Thyroid gland (tissue), 4 donors: ENCODE measurements at regions not wholly inside any gene's neighbourhood (a gene's known extent, or its start where the extent isn't known, plus 50 kb on each side); places are given as distances from the start of the nearest gene placed in this dataset.
A peak's percentile ranks its signal among the peaks of the same experiment; 100 is the strongest.
"Not testable (repeated sequence)": the region's sequence is repeated elsewhere in the genome, so short reads cannot be mapped to it uniquely, and the experiment has no call there.

Experiments
- DNase-seq, 2 donors: peaks; one replicate each; pipeline ENCODE4 v3.0.0-alpha.2; 2019
- H3K27ac ChIP-seq, 3 donors: fragments of 200-600 bp; sonication (generic); 1 replicate in 2 of 3; 2 replicates in 1 of 3; pipeline ENCODE4 v1.5.1; 2016 to 2019; ENCODE audit warnings: mild to moderate bottlenecking in 1 of 3, moderate library complexity in 1 of 3
- H3K27me3 ChIP-seq: fragments of 200-600 bp; sonication (generic); one replicate; pipeline ENCODE4 v1.5.1; 2019
- H3K36me3 ChIP-seq, 2 donors: fragments of 200-600 bp; sonication (generic); one replicate each; pipeline ENCODE4 v1.5.1; 2016 to 2019
- H3K4me1 ChIP-seq, 2 donors: fragments of 200-600 bp; sonication (generic); one replicate each; pipeline ENCODE4 v1.5.1; 2017 to 2019
- H3K4me3 ChIP-seq, 3 donors: fragments of 200-600 bp; sonication (generic); replicated peaks in 1 of 3; 1 replicate in 2 of 3; 2 replicates in 1 of 3; pipeline ENCODE4 v1.5.1; 2016; ENCODE audit warnings: mild to moderate bottlenecking in 1 of 3
- H3K9me3 ChIP-seq: fragments of 200-600 bp; sonication (generic); one replicate; pipeline ENCODE4 v1.5.1; 2017
- POLR2A ChIP-seq, 2 donors: fragments of 450-650 bp; IDR thresholded peaks; one replicate each; pipeline ENCODE4 v1.6.1; 2017; ENCODE audit warnings: antibody characterized with exemption in 2 of 2, mild to moderate bottlenecking in 2 of 2, moderate library complexity in 1 of 2
- WGBS, 2 donors: methylation state at CpG; one replicate each; pipeline ENCODE4 v1.1.5; 2017; 5-methylcytosine and 5-hydroxymethylcytosine counted together
- intact Hi-C: fragments of 100-400 bp; cut with DNase I; formaldehyde crosslinking; loops from one replicate; pipeline ENCODE4 v1.15.1; 2023
- TF ChIP-seq, protein P1 (sequence below), 6 experiments: fragments of 200-600 bp in 3 of 6; fragments of 450-650 bp in 3 of 6; sonication (generic) in 3 of 6; IDR thresholded peaks; one replicate each; pipeline ENCODE4 v1.5.1; 2016 to 2019; ENCODE audit warnings: antibody characterized with exemption in 6 of 6, mild to moderate bottlenecking in 2 of 6, inconsistent platforms in 1 of 6, moderate library complexity in 1 of 6

GRCh38 chr1:5728663-5729355, 263.4 kb downstream of the NPHP4 start:
- intact Hi-C loops = no loop called here
- no peak for TF ChIP-seq POLR2A (IDR thresholded peaks at IDR 0.05)
- TF ChIP-seq, protein P1, sequence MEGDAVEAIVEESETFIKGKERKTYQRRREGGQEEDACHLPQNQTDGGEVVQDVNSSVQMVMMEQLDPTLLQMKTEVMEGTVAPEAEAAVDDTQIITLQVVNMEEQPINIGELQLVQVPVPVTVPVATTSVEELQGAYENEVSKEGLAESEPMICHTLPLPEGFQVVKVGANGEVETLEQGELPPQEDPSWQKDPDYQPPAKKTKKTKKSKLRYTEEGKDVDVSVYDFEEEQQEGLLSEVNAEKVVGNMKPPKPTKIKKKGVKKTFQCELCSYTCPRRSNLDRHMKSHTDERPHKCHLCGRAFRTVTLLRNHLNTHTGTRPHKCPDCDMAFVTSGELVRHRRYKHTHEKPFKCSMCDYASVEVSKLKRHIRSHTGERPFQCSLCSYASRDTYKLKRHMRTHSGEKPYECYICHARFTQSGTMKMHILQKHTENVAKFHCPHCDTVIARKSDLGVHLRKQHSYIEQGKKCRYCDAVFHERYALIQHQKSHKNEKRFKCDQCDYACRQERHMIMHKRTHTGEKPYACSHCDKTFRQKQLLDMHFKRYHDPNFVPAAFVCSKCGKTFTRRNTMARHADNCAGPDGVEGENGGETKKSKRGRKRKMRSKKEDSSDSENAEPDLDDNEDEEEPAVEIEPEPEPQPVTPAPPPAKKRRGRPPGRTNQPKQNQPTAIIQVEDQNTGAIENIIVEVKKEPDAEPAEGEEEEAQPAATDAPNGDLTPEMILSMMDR (IDR thresholded peaks at IDR 0.05) = no peak
- no peak overlapping the region for H3K4me3 ChIP-seq
- H3K27me3 ChIP-seq = no peaks in the 10 kb centered on the region
- WGBS, 2 donors = 76 to 83% methylated on average over 5 of the region's 5 CpGs
- no peaks in the 10 kb centered on the region for H3K36me3 ChIP-seq
- no peaks in the 10 kb centered on the region for H3K4me1 ChIP-seq
- DNase-seq = no peak
- no peak overlapping the region for H3K27ac ChIP-seq
- H3K9me3 ChIP-seq = no peaks in the 10 kb centered on the region

DNA sequence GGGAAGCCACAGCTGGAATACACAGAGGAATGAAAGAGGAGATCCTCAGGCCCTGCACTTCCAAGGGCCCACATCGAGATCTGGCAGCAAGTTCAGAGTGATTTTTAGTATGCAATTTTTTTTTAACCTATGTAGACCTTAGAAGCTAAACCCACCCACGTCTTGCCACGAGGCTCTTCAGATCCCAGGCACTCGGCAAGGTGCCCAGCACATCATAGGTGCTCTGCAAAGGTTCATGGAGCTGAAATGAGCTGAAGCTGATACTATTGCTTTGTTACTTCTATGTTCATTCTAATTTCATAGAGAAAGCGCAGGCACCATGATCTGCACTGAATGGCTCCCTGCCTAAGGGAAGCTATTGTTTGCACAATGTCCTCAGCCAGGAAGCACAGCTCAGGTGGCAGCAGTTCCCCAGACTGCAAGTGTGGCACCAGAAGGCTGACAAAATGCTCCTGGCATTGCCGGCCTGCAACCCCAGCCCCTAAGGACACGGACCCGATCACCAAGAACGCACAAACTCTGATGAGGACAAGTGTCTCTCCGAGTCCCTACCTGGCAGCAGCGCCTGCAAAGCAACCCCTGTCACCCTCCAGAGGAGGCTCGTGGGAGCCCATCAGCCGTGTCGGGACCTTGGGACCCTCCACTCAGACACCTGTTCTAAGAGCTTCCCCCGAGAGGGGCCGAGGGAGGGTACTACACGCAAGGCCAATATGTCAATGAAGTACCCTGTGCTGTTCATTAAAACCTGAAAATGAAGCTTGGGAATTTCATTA, 264.2 kb downstream of the NPHP4 start:
- Histone ChIP-seq H3K27ac (no peak overlapping the region), H3K4me1 (no peaks in the 10 kb centered on the region), H3K4me3 (no peak overlapping the region), H3K9me3 (no peaks in the 10 kb centered on the region), H3K27me3 (no peaks in the 10 kb centered on the region), H3K36me3 (no peaks in the 10 kb centered on the region)
- intact Hi-C loops = no loop called here
- 39 to 44% methylated on average over 12 to 16 of the region's 17 CpGs for WGBS, 2 donors
- peak in 1 of 2 donors; percentile 11 for DNase-seq
- no peak for TF ChIP-seq POLR2A (IDR thresholded peaks at IDR 0.05)
- TF ChIP-seq, protein P1 (IDR thresholded peaks at IDR 0.05) = no peak

GRCh38 chr1:5727191-5727590, 265.0 kb downstream of the NPHP4 start:
- no peaks in the 10 kb centered on the region for H3K9me3 ChIP-seq
- H3K4me1 ChIP-seq = no peaks in the 10 kb centered on the region
- H3K27ac ChIP-seq = no peak overlapping the region
- no peaks in the 10 kb centered on the region for H3K36me3 ChIP-seq
- intact Hi-C loops = no loop called here
- no peaks in the 10 kb centered on the region for H3K27me3 ChIP-seq
- H3K4me3 ChIP-seq = no peak overlapping the region
- no peak for TF ChIP-seq POLR2A (IDR thresholded peaks at IDR 0.05)
- TF ChIP-seq, protein P1 (IDR thresholded peaks at IDR 0.05) = no peak
- DNase-seq = no peak

DNA sequence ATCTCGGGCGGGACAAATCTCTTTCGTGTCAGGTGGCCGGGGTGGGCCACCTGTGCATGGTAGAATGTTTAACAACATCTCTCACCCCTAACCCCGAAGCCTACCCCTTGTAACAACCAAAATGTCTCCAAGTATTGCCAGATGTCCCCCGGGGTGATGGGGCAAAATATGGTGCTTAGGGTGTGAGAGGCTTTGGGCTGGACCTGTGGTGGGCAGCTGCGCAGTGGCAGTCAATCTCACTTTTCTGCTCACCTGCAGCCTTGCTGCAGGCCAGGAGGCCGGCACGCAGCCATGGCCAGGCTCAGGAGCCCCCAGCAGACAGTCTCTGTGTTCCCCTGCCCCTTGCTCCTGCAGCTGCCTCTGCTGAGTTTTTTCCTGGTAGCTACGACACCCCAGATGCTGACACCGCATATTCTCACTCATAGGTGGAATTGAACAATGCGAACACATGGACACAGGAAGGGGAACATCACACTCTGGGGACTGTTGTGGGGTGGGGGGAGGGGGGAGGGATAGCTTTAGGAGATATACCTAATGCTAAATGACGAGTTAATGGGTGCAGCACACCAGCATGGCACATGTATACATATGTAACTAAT, 265.5 kb downstream of the NPHP4 start:
- 86 to 90% methylated on average over 9 to 11 of the region's 13 CpGs for WGBS, 2 donors
- DNase-seq, H3K36me3 ChIP-seq, H3K27ac ChIP-seq, H3K27me3 ChIP-seq, H3K9me3 ChIP-seq, H3K4me1 ChIP-seq, H3K4me3 ChIP-seq, intact Hi-C loops: not testable (repeated sequence)

GRCh38 chr1:5725855-5726585, 266.2 kb downstream of the NPHP4 start:
- WGBS, 2 donors = 70 to 82% methylated on average over 10 to 14 of the region's 14 CpGs
- Histone ChIP-seq H3K27me3 (no peaks in the 10 kb centered on the region), H3K36me3 (no peaks in the 10 kb centered on the region), H3K9me3 (no peaks in the 10 kb centered on the region), H3K27ac (no peak overlapping the region), H3K4me3 (no peak overlapping the region), H3K4me1 (no peaks in the 10 kb centered on the region)
- intact Hi-C loops = no loop called here
- no peak for TF ChIP-seq POLR2A (IDR thresholded peaks at IDR 0.05)
- TF ChIP-seq, protein P1 (IDR thresholded peaks at IDR 0.05) = no peak
- DNase-seq = no peak
